Neural crest cell (in vitro differentiated cells): ENCODE measurements at regions not wholly inside any gene's neighbourhood (a gene's known extent, or its start where the extent isn't known, plus 50 kb on each side); places are given as distances from the start of the nearest gene placed in this dataset.
"Not testable (repeated sequence)": the region's sequence is repeated elsewhere in the genome, so short reads cannot be mapped to it uniquely, and the experiment has no call there.

ENCODE experiments used
- DNase-seq: peaks from one replicate; pipeline ENCODE4 v3.0.0; 2021; ENCODE audit warnings: low read depth, mixed read lengths, low spot score
- H3K27ac Mint-ChIP-seq: one replicate; pipeline ENCODE4 v1.8.0; 2021; ENCODE audit warnings: mild to moderate bottlenecking, mixed read lengths; ENCODE audit not compliant: unreplicated experiment
- H3K27me3 Mint-ChIP-seq: 2 replicates; pipeline ENCODE4 v1.8.0; 2021; ENCODE audit warnings: low read depth, mild to moderate bottlenecking, mixed read lengths
- H3K36me3 Mint-ChIP-seq: 2 replicates; pipeline ENCODE4 v1.8.0; 2021; ENCODE audit warnings: low read depth, mild to moderate bottlenecking, mixed read lengths
- H3K4me1 Mint-ChIP-seq: 2 replicates; pipeline ENCODE4 v1.8.0; 2021; ENCODE audit warnings: mixed read lengths
- H3K4me3 Mint-ChIP-seq: one replicate; pipeline ENCODE4 v1.8.0; 2021; ENCODE audit warnings: mild to moderate bottlenecking, mixed read lengths
- H3K9me3 Mint-ChIP-seq: 2 replicates; pipeline ENCODE4 v1.8.0; 2021; ENCODE audit warnings: mixed read lengths
- TF ChIP-seq, protein P1 (sequence below): fragments of 200-600 bp; sonication (generic); conservative IDR thresholded peaks from 2 replicates; pipeline ENCODE4 v1.5.0; 2021; ENCODE audit warnings: antibody characterized with exemption, mild to moderate bottlenecking

DNA sequence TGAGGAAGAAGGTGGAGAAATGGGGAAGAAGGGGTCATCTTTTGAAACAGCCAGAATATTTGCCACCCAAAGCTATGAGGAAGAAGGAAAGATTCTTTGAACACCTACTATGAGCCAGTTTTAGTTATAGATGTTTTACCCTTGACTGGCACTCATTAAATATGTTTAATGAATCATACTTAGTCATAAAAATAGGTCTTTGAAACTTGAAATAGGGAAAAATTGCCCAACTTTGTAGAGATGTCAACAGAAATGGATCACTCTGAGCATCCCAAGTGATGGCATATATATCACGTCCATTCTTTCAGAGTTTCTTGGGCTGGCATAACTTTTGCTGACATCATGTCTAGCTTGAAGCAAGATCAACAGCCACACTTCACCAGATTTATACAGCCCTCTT, 263.5 kb downstream of the RPAP3 start:
- peaks cover 12% of the 10 kb centered on the region for H3K9me3 Mint-ChIP-seq
- TF ChIP-seq, protein P1, sequence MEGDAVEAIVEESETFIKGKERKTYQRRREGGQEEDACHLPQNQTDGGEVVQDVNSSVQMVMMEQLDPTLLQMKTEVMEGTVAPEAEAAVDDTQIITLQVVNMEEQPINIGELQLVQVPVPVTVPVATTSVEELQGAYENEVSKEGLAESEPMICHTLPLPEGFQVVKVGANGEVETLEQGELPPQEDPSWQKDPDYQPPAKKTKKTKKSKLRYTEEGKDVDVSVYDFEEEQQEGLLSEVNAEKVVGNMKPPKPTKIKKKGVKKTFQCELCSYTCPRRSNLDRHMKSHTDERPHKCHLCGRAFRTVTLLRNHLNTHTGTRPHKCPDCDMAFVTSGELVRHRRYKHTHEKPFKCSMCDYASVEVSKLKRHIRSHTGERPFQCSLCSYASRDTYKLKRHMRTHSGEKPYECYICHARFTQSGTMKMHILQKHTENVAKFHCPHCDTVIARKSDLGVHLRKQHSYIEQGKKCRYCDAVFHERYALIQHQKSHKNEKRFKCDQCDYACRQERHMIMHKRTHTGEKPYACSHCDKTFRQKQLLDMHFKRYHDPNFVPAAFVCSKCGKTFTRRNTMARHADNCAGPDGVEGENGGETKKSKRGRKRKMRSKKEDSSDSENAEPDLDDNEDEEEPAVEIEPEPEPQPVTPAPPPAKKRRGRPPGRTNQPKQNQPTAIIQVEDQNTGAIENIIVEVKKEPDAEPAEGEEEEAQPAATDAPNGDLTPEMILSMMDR: no peak
- H3K36me3 Mint-ChIP-seq: no peaks in the 10 kb centered on the region
- H3K27me3 Mint-ChIP-seq: no peaks in the 10 kb centered on the region
- no peak for DNase-seq
- no peak overlapping the region for H3K27ac Mint-ChIP-seq
- no peaks in the 10 kb centered on the region for H3K4me1 Mint-ChIP-seq
- no peak overlapping the region for H3K4me3 Mint-ChIP-seq

DNA sequence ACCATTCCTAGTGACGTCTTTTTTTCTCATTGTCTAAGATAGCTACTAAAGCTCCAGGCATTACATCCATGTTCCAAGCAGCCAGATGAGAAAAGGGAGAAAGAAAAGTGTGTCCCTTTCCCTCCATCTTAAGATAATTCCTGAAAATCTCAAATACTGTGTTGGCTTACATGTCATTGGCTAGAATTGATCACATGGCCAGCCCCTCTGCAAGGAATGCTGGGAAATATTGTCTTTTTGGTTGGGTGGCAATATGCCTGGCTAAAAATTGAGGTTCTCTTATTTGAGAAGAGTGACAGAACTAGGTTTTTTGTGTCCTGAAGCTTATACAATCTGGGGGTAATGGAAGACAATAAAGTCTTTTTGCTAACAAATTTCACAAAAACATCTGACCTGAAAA, 264.3 kb downstream of the RPAP3 start:
- peaks cover 14% of the 10 kb centered on the region for H3K9me3 Mint-ChIP-seq
- no peaks in the 10 kb centered on the region for H3K27me3 Mint-ChIP-seq
- H3K36me3 Mint-ChIP-seq: no peaks in the 10 kb centered on the region
- TF ChIP-seq, protein P1: no peak
- H3K4me1 Mint-ChIP-seq: no peaks in the 10 kb centered on the region
- DNase-seq: no peak
- no peak overlapping the region for H3K27ac Mint-ChIP-seq
- H3K4me3 Mint-ChIP-seq: no peak overlapping the region

DNA sequence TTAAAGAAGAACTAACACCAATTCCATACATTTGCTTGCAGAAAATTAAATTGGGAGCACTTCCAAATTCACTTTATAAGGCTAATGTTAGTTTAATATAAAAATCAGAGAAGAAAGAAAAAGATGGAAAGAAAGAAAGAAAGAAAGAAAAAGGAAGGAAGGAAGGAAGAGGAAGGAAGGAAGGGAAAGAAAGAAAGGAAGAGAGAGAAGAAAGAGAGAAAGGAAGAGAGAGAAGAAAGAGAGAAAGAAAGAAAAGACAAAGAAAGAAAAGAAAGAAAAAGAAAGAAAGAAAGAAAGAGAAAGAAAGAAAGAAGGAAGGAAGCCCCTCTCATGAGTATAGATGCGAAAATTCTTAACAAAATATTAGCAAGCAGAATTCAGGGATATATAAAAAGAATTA, 267.7 kb downstream of the RPAP3 start:
- no peaks in the 10 kb centered on the region for H3K4me1 Mint-ChIP-seq
- TF ChIP-seq, protein P1: no peak
- H3K9me3 Mint-ChIP-seq: peaks cover 21% of the 10 kb centered on the region
- no peak overlapping the region for H3K4me3 Mint-ChIP-seq
- DNase-seq: no peak
- H3K27me3 Mint-ChIP-seq: peaks cover 4% of the 10 kb centered on the region
- H3K36me3 Mint-ChIP-seq: no peaks in the 10 kb centered on the region
- no peak overlapping the region for H3K27ac Mint-ChIP-seq

DNA sequence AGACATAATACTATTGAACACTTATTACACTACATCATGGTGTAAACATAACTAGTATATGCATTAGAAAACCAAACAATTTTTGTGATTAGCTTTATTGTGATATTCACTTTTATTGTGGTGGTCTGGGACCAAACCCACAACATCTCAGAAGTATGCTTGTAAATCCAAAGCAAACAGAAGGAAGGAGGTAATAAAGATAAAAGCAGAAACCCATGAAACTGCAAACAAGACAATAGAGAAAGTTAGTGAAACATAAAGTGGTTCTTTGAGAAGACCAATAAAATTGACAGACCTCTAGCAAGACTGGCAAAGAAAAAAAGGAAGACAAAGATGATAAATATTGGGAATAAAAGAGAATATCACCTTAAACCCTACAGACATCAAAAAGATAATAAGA, 268.3 kb downstream of the RPAP3 start:
- DNase-seq: no peak
- Mint-ChIP-seq H3K27ac (no peak overlapping the region), H3K9me3 (peaks cover 15% of the 10 kb centered on the region), H3K36me3 (no peaks in the 10 kb centered on the region), H3K4me1 (no peaks in the 10 kb centered on the region), H3K27me3 (peaks cover 4% of the 10 kb centered on the region), H3K4me3 (no peak overlapping the region)
- TF ChIP-seq, protein P1: no peak

DNA sequence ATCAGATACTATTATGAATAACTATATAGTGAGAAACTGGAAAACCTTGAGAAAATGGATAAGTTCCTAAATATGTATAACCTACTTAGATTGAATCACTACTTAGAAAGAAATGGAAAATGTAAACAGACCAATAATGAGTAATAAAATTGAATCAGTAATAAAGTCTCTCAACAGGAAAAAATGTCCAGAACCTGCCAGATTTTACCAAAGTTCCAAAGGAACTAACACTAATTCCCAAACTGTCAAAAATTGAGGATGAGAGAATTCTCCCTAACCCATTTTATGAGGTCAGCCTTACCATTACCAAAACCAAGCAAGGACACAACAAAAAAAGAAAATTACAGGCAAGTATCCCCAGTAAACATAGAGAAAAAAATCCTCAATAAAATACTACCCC, 272.0 kb downstream of the RPAP3 start:
- Mint-ChIP-seq H3K36me3 (no peaks in the 10 kb centered on the region), H3K4me1 (no peaks in the 10 kb centered on the region), H3K4me3 (no peak overlapping the region), H3K27me3 (peaks cover 4% of the 10 kb centered on the region), H3K9me3 (peaks cover 15% of the 10 kb centered on the region), H3K27ac (no peak overlapping the region)
- TF ChIP-seq, protein P1: no peak
- no peak for DNase-seq

DNA sequence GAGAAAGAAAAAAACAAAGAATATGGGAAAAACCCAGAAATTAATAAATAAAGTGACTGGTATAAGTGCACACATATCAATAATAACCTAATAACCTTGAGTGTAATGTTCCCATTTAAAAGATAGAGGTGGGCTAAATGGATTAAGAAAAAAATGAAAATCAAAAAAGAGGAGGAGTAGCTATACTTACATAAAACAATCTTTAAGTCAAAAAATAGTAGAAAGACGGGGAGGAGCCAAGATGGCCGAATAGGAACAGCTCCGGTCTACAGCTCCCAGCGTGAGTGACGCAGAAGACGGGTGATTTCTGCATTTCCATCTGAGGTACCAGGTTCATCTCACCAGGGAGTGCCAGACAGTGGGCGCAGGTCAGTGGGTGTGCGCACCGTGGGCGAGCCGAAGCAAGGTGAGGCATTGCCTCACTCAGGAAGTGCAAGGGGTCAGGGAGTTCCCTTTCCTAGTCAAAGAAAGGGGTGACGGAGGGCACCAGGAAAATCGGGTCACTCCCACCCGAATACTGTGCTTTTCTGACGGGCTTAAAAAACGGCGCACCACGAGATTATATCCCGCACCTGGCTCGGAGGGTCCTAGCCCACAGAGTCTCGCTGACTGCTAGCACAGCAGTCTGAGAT, 279.0 kb downstream of the RPAP3 start:
- not testable (repeated sequence) for DNase-seq, H3K27ac Mint-ChIP-seq, H3K9me3 Mint-ChIP-seq, H3K4me3 Mint-ChIP-seq, H3K36me3 Mint-ChIP-seq, H3K4me1 Mint-ChIP-seq, H3K27me3 Mint-ChIP-seq
